ENCODE measurements at regions not wholly inside any gene's neighbourhood (a gene's known extent, or its start where the extent isn't known, plus 50 kb on each side); places are given as distances from the start of the nearest gene placed in this dataset.

- DNase-seq (ENCODE audit: low read depth), result no peak
- no peak for TF ChIP-seq CTCF (IDR thresholded peaks at IDR 0.05; ENCODE audit: control insufficient read depth, extremely low read depth, insufficient read depth)
- H3K4me3 ChIP-seq (ENCODE audit: low read depth, low read length), result no peak overlapping the region
These were observed 500.8 kb downstream of the SLITRK6 start for GRCh38 chr13:85298387-85298924.

GRCh38 chr13:85288698-85289097, 510.5 kb downstream of the SLITRK6 start:
- no peak for TF ChIP-seq CTCF (IDR thresholded peaks at IDR 0.05; ENCODE audit: control insufficient read depth, extremely low read depth, insufficient read depth)
- no peak overlapping the region for H3K4me3 ChIP-seq (ENCODE audit: low read depth, low read length)
- DNase-seq (ENCODE audit: low read depth), result no peak

- no peak for TF ChIP-seq CTCF (IDR thresholded peaks at IDR 0.05; ENCODE audit: control insufficient read depth, extremely low read depth, insufficient read depth)
- no peak for DNase-seq (ENCODE audit: low read depth)
- H3K4me3 ChIP-seq (ENCODE audit: low read depth, low read length), result no peak overlapping the region
These were observed 511.7 kb downstream of the SLITRK6 start for GRCh38 chr13:85287528-85287927.

- DNase-seq (ENCODE audit: low read depth), result no peak
- H3K4me3 ChIP-seq (ENCODE audit: low read depth, low read length), result no peak overlapping the region
- no peak for TF ChIP-seq CTCF (IDR thresholded peaks at IDR 0.05; ENCODE audit: control insufficient read depth, extremely low read depth, insufficient read depth)
These were observed 513.1 kb downstream of the SLITRK6 start for GRCh38 chr13:85286081-85286480.

- TF ChIP-seq CTCF (IDR thresholded peaks at IDR 0.05; ENCODE audit: control insufficient read depth, extremely low read depth, insufficient read depth), result no peak
- no peak for DNase-seq (ENCODE audit: low read depth)
- no peak overlapping the region for H3K4me3 ChIP-seq (ENCODE audit: low read depth, low read length)
These were observed 514.9 kb downstream of the SLITRK6 start for GRCh38 chr13:85284349-85284748.

GRCh38 chr13:85283408-85283807, 515.8 kb downstream of the SLITRK6 start:
- no peak for TF ChIP-seq CTCF (IDR thresholded peaks at IDR 0.05; ENCODE audit: control insufficient read depth, extremely low read depth, insufficient read depth)
- DNase-seq (ENCODE audit: low read depth), result no peak
- no peak overlapping the region for H3K4me3 ChIP-seq (ENCODE audit: low read depth, low read length)

- TF ChIP-seq CTCF (IDR thresholded peaks at IDR 0.05; ENCODE audit: control insufficient read depth, extremely low read depth, insufficient read depth), result no peak
- DNase-seq (ENCODE audit: low read depth), result no peak
- H3K4me3 ChIP-seq (ENCODE audit: low read depth, low read length), result no peak overlapping the region
These were observed 516.3 kb downstream of the SLITRK6 start for GRCh38 chr13:85282876-85283275.

All from LNCaP clone FGC (cell line).